ENCODE measurements at regions not wholly inside any gene's neighbourhood (a gene's known extent, or its start where the extent isn't known, plus 50 kb on each side); places are given as distances from the start of the nearest gene placed in this dataset.

GRCh38 chr1:234765672-234766071 is 155.7 kb upstream of the IRF2BP2 start:
- no peak overlapping the region for H3K9ac ChIP-seq (ENCODE audit: insufficient read depth in 1 of 2, low read depth in 2 of 2, low read length in 2 of 2)
- no peak for TF ChIP-seq CC2D1A (IDR thresholded peaks at IDR 0.05)
- no peak for TF ChIP-seq NFRKB (IDR thresholded peaks at IDR 0.05; ENCODE audit: low read depth)
- TF ChIP-seq GTF2A2 (tag; IDR thresholded peaks at IDR 0.05) = no peak
- no peak for TF ChIP-seq E2F8 (IDR thresholded peaks at IDR 0.05; ENCODE audit: low read depth, partially characterized antibody)
- TF ChIP-seq ZNF75A (CRISPR knock-in tag; IDR thresholded peaks at IDR 0.05) = no peak
- no peak for TF ChIP-seq DACH1 (IDR thresholded peaks at IDR 0.05; ENCODE audit: partially characterized antibody)
- no peak for TF ChIP-seq NBN (IDR thresholded peaks at IDR 0.05; ENCODE audit: low read depth)
- TF ChIP-seq FUS (optimal IDR thresholded peaks at IDR 0.05; ENCODE audit: low read depth, low read length) = no peak
- TF ChIP-seq NFIX (CRISPR knock-in tag; IDR thresholded peaks at IDR 0.05; ENCODE audit: low read depth) = no peak
- TF ChIP-seq CSDE1 (IDR thresholded peaks at IDR 0.05) = no peak
- no peak for TF ChIP-seq HDAC1 (IDR thresholded peaks at IDR 0.05)
- no peak for TF ChIP-seq MITF (IDR thresholded peaks at IDR 0.05)
- TF ChIP-seq ZNF445 (CRISPR knock-in tag; IDR thresholded peaks at IDR 0.05; ENCODE audit: low read depth) = no peak
- TF ChIP-seq ZNF316 (IDR thresholded peaks at IDR 0.05) = no peak
- no peak for TF ChIP-seq ZNF274 (IDR thresholded peaks at IDR 0.05; ENCODE audit: borderline replicate concordance, low read depth, low read length)
- TF ChIP-seq ATF2 (CRISPR knock-in tag; IDR thresholded peaks at IDR 0.05) = no peak
- TF ChIP-seq MLX (CRISPR knock-in tag; conservative IDR thresholded peaks at IDR 0.05) = no peak
- no peak for ATAC-seq
- H3K79me2 ChIP-seq (ENCODE audit: control insufficient read depth, insufficient read depth, low read length) = no peaks in the 10 kb centered on the region
- BruUV-seq (replicated peaks) = no TSS peak
- no peaks in the 10 kb centered on the region for H3K9me3 ChIP-seq (replicated peaks; ENCODE audit: control insufficient read depth, insufficient read depth, low read depth, low read length)
- no peaks in the 10 kb centered on the region for H3K36me3 ChIP-seq (ENCODE audit: control insufficient read depth, insufficient read depth, low read length)
- no peak overlapping the region for H3K4me3 ChIP-seq
- no peak overlapping the region for H2AFZ ChIP-seq (ENCODE audit: low read depth, low read length)
- DNase-seq (ENCODE audit: extremely low read depth in 1 of 4, low spot score in 3 of 4) = no peak
- peaks cover 10 to 13% of the 10 kb centered on the region in 2 experiments; a peak in 4 of 5 replicates for H3K4me1 ChIP-seq (replicated peaks in 1 of 2; ENCODE audit: control insufficient read depth in 2 of 2, insufficient read depth in 2 of 2, low read length in 2 of 2)
- H3K9me1 ChIP-seq (ENCODE audit: control insufficient read depth, insufficient read depth, low read length) = no peaks in the 10 kb centered on the region
- 80% methylated on average over 1 of the region's 1 CpG for WGBS (ENCODE audit: insufficient coverage, low coverage, missing lambda C conversion rate)
- in situ Hi-C loops (cut with MboI) (no loop called here), intact Hi-C loops (cut with micrococcal nuclease) (no loop called here)
- H3K27ac ChIP-seq (ENCODE audit: extremely low read depth, low read depth, low read length) = no peak overlapping the region
- no peak overlapping the region for H3K4me2 ChIP-seq (ENCODE audit: insufficient read depth, low read length)
- FAIRE-seq = no peak
- ChIA-PET POLR2A (no interaction called here), CTCF (ENCODE audit: low intra/inter-chr PET ratio) (interaction anchor here (0.7 kb wide), 1 partner anchor 17 kb away, joined by 5 read pairs; no protein-coding TSS in a partner anchor)
- H4K20me1 ChIP-seq (replicated peaks; ENCODE audit: control insufficient read depth, insufficient read depth, low read length) = no peaks in the 10 kb centered on the region
- peaks cover 0 to 9% of the 10 kb centered on the region in 2 experiments; a peak in 1 of 5 replicates for H3K27me3 ChIP-seq (ENCODE audit: control insufficient read depth in 2 of 2, insufficient read depth in 2 of 2, low read length in 2 of 2)

Data from K562 (cell line).